ENCODE measurements at regions not wholly inside any gene's neighbourhood (a gene's known extent, or its start where the extent isn't known, plus 50 kb on each side); places are given as distances from the start of the nearest gene placed in this dataset.
"Not testable (repeated sequence)": the region's sequence is repeated elsewhere in the genome, so short reads cannot be mapped to it uniquely, and the experiment has no call there.

GRCh38 chr2:51795248-51795888 is 763.4 kb upstream of the NRXN1 start:
- DNase-seq, result no peak

DNA sequence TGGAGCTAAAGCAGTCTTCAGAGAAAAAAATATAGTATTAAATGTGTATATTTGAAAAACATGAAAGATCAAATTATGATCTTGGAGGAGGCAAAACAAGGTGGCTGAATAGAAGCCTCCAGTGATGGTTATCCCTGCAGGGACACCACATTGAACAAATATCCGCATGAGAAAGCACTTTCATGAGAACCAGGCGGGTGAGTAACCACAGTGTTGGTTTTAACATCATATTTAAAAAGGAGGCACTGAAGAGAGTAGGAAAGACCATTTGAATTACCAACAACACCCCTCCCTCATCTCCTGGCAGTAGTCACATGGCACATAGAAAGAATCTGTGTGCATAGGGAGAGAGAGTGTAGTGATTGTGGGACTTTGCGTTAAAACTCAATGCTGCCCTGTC is 759.6 kb upstream of the NRXN1 start:
- DNase-seq, result no peak

DNA sequence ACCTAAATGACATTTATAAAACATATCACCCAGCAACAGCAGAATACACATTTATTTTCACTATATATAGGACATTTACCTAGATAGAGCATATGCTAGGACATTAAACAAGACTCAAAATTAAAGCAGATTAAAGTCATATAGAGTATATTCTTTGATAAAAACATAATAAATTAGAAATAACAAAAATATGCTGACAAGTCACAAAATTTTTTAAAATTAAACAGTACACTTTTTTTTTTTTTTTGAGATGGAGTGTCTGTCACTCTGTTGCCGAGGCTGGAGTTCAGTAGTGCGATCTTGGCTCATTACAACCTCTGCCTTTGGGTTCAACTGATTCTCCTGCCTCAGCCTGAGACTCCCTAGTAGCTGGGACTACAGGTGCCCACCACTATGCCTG is 758.9 kb upstream of the NRXN1 start:
- DNase-seq, result no peak

- no peak for DNase-seq
Observed at GRCh38 chr2:51789918-51790317, 758.0 kb upstream of the NRXN1 start.

DNA sequence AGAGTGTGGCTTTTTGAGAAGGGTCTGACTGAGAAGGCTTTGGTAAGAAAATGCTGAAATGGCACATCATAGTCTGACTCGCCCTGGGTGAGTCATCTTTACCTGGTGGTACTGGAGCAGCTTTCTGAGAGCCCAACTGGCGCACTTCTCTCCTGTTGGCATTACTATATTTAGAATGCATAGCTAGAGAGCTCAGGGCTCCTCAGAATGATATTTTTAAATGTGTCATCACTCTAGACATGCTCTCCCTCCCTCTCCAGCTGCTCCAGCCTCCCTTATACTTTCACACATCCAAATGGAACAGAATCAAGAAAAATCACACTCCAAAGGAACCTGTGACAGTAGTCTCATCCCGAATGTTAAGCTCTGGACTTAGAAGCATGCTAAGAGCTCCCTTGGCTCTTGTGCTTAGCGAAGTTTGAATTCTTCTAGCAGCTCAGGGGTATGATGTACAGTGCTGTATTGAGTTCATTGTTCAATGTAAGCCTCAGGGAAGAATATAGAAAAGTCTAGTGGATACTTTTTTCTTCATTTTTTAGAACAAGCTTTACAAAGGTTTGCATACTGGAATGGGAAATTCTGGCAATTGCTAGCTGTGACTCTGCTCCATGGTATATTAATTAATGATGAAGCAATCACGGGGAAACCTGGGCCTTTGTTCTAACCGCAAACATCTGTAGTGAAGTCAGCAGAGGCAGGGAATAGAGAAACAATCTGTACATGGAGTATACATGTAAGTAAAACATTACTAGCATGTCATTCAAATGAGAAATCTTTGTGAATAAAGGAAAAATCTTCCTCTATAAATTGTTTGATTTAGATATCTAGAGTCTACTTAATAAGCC is 751.2 kb upstream of the NRXN1 start:
- no peak for DNase-seq

GRCh38 chr2:51781691-51782090 is 749.8 kb upstream of the NRXN1 start:
- no peak for DNase-seq

DNA sequence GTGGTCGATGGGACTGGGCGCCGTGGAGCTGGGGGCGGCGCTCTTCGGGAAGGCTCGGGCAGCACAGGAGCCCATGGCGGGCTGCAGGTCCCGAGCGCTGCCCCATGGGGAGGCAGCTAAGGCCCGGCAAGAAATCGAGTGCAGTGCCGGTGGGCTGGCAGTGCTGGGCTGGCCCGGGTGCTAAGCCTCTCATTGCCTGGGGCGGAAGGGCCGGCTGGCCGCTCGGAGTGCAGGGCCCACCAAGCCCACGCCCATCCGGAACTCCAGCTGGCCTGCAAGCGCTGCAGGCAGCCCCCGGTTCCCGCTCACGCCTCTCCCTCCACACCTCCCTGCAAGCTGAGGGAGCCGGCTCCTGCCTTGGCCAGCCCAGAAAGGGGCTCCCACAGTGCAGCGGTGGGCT is 748.4 kb upstream of the NRXN1 start:
- DNase-seq, result no peak

GRCh38 chr2:51779723-51780122 is 747.8 kb upstream of the NRXN1 start:
- DNase-seq, result not testable (repeated sequence)

DNA sequence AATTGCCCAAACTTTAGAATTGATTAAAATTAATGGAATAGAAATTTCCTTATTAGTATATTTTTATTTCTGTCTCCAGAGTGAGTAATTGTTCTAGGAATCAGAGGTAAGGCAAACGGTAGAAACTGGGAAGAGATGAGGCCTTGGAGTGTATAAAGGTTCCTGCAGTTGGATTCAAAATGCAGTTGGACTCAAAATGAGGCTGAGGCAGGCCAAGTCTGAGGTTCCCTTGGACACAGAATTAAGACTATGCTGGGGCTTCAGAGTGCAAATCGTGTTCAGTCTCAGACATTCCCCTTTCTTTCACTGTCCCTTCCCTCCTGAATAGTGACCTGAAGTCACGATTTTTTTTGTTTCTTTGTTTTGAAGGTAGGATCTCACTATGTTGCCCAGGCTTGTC is 746.9 kb upstream of the NRXN1 start:
- DNase-seq, result no peak

- not testable (repeated sequence) for DNase-seq
Observed at GRCh38 chr2:51774606-51775005, 742.7 kb upstream of the NRXN1 start.

GRCh38 chr2:51760441-51760840 is 728.5 kb upstream of the NRXN1 start:
- no peak for DNase-seq

GRCh38 chr2:51758081-51758480 is 726.1 kb upstream of the NRXN1 start:
- no peak for DNase-seq

DNA sequence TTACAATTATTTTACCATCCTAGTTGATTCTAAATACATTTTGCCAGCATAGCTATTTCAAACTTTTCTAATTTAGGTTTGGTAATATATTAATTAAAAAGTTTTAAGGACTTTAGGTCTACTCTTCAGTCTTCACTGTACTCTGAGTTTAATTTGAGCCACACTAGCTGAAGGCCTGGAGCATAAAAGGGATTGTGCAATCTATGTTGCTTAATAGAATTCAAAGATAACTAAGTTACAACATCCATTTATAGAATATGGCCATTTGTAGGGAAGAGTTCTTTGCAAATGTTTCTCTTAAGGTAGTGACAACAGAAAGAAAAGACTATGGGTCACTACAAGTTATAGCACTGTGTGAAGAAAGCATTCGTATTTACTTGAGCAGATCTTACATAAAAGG is 702.2 kb upstream of the NRXN1 start:
- DNase-seq, result no peak

DNA sequence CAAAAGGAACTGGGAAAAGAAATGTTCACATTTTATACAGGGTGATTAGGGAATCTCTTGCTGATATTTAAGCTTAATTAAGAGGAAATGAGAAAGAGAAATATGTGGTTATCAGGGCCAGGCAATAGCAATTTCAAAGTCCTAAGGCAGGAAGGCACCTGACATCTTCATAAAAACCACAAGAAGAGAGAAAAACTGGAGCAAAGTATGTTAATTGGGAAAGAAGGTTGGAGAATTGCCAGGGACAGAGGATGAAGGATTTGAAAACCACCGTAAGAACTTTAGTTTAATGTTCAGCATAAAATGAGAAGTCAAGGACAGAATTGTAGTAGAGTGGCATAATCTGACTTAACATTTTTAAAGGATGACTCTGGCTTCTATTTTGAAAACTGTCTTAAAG is 691.8 kb upstream of the NRXN1 start:
- no peak for DNase-seq

- DNase-seq, result no peak
Observed at GRCh38 chr2:51722311-51722710, 690.4 kb upstream of the NRXN1 start.

GRCh38 chr2:51720826-51721225 is 688.9 kb upstream of the NRXN1 start:
- DNase-seq, result no peak

DNA sequence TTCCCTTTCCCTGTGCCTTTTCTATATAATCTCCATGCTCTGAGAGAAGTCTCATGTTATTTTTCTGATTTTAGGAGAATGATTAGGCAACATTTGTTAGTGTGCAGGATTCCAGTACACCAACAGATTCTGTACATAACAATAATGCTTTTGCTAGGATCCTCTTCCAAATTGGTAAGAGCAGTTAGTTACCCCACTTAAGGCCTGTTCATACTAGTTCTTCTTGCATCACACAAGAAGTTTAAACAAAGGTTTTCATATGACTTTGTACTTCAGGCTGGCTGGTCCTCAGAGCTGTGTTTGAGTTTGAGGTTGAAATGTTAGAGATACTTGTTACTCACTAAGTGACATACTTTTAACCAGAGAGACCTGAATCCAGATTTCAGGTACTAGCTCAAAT is 686.9 kb upstream of the NRXN1 start:
- DNase-seq, result no peak

- no peak for DNase-seq
Observed at GRCh38 chr2:51717312-51717711, 685.4 kb upstream of the NRXN1 start.

- no peak for DNase-seq
Observed at GRCh38 chr2:51711766-51712165, 679.8 kb upstream of the NRXN1 start.

- no peak for DNase-seq
Observed at GRCh38 chr2:51710222-51710621, 678.3 kb upstream of the NRXN1 start.

- DNase-seq, result no peak
Observed at GRCh38 chr2:51707625-51708024, 675.7 kb upstream of the NRXN1 start.

DNA sequence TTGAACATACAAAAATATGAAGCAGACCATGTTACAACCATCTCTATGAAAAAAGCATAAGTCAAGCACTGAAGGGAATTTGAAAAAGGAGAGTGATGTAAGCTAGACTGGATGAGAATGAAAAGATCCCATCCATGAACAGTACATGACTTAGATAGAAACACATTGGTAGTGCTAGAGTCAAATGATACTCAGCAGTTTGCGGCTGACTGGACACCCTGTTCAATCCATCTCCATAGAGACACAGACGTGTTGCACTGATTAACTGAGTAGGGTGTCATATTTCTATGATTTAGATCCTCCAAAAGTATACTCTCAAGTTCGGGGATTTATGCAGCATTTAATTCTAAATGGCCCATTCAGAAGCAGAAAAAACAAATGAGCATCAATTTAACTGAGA is 674.3 kb upstream of the NRXN1 start:
- no peak for DNase-seq

DNA sequence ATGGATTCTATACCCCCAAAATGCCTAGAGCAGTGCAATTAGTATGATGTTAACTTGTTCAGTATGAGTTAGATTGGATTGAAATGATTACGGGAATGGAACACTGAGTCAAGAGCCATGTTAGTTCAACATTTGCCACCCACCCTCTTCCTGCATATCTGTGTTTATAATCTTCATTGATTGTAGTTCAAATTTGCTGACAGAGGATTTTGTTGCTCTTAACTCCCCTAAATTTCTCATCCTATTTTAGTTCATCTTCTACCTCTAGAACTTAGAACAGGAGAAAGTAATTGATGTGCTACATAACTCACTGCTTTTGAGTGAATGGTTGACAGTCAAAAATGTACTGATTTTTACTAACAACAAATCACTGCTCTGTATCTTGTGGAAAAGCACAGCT is 673.5 kb upstream of the NRXN1 start:
- DNase-seq, result no peak

DNA sequence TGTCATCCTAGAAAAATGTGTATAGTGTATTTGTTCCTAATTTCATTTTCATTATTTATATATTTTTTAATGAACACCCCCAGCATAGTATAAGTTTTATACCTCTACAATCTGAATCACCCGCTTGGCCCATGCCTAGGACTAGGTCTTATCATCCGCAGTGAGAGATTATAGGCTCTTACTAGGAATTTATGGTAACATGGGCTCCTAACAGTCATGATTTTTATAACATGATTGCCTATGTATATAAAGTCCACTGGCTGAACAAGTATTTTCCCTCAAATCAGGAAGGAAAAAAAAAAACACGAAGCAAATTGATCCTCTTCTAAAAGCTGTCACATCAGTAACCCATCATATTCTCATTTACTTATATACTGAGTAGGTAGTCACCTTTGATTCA is 666.1 kb upstream of the NRXN1 start:
- DNase-seq, result no peak

GRCh38 chr2:51697095-51697494 is 665.2 kb upstream of the NRXN1 start:
- no peak for DNase-seq

Measured in NK-92 treated with Interleukin-12 subunit alpha and Interleukin-12 subunit beta, amount 100 ng/mL, for 24 hours (cell line).